ENCODE measurements at regions not wholly inside any gene's neighbourhood (a gene's known extent, or its start where the extent isn't known, plus 50 kb on each side); places are given as distances from the start of the nearest gene placed in this dataset.

- Histone ChIP-seq H3K36me3 (ENCODE audit: control insufficient read depth in 2 of 2, extremely low read depth in 1 of 2, insufficient read depth in 2 of 2, low read length in 2 of 2) (no peaks in the 10 kb centered on the region), H3K4me3 (replicated peaks in 1 of 3; ENCODE audit: insufficient read depth in 1 of 3, low read depth in 1 of 3, low read length in 3 of 3) (no peak overlapping the region), H3K9me1 (replicated peaks; ENCODE audit: control insufficient read depth, extremely low read depth, insufficient read depth, low read length) (no peaks in the 10 kb centered on the region), H3K9me3 (replicated peaks; ENCODE audit: control insufficient read depth, insufficient read depth, low read length) (no peaks in the 10 kb centered on the region), H3K79me2 (ENCODE audit: control insufficient read depth, insufficient read depth, low read length) (no peaks in the 10 kb centered on the region), H3K27me3 (ENCODE audit: control insufficient read depth in 2 of 2, insufficient read depth in 2 of 2, low read length in 2 of 2) (no peaks in the 10 kb centered on the region), H3K4me2 (ENCODE audit: insufficient read depth, low read length) (no peak overlapping the region), H3K27ac (ENCODE audit: insufficient read depth, low read depth, low read length) (no peak overlapping the region), H2AFZ (ENCODE audit: low read depth, low read length) (no peak overlapping the region), H4K20me1 (replicated peaks; ENCODE audit: control insufficient read depth, extremely low read depth, insufficient read depth, low read length) (no peaks in the 10 kb centered on the region), H3K9ac (replicated peaks; ENCODE audit: extremely low read depth, insufficient read depth, low read length) (no peak overlapping the region), H3K4me1 (ENCODE audit: control insufficient read depth, extremely low read depth, insufficient read depth, low read length) (peaks cover 4% of the 10 kb centered on the region)
- no peak for FAIRE-seq
- intact Hi-C loops (cut with micrococcal nuclease): no loop called here
- dilution Hi-C loops (cut with MboI; ENCODE audit: extremely low pct_ligation_motif_present, low sequenced_read_pairs): no loop called here
- no TSS peak for BruUV-seq (replicated peaks)
- DNase-seq (ENCODE audit: low read depth, low spot score): no peak
- POLR2A ChIA-PET: no interaction called here
- CTCF ChIA-PET: interaction anchor here (1.1 to 2.0 kb wide), 8 partner anchors 8 to 217 kb away, joined by 3 to 9 read pairs (median 5); partner anchors contain the start of gene NEDD4L
- TF ChIP-seq EZH2 (IDR thresholded peaks at IDR 0.05; ENCODE audit: borderline replicate concordance, low read depth, low read length, severe bottlenecking) (no peak), CTCF (IDR thresholded peaks at IDR 0.05; ENCODE audit: extremely low read depth in 1 of 2, insufficient read depth in 1 of 2, low read depth in 1 of 2, low read length in 2 of 2) (no peak), JUN (IDR thresholded peaks at IDR 0.05; ENCODE audit: borderline replicate concordance, insufficient read depth, insufficient read length, low read depth) (no peak), POLR2A (IDR thresholded peaks at IDR 0.05; ENCODE audit: low read depth, low read length) (no peak), MYC (IDR thresholded peaks at IDR 0.05; ENCODE audit: low read depth, low read length) (no peak), POLR2AphosphoS5 (IDR thresholded peaks at IDR 0.05; ENCODE audit: insufficient read depth, low read depth, low read length) (no peak), FOS (IDR thresholded peaks at IDR 0.05; ENCODE audit: borderline replicate concordance, insufficient read depth, low read length) (no peak), GATA2 (IDR thresholded peaks at IDR 0.05; ENCODE audit: insufficient read depth, insufficient read length, low read depth, low read length) (no peak)
- TF ChIP-seq, protein P1, sequence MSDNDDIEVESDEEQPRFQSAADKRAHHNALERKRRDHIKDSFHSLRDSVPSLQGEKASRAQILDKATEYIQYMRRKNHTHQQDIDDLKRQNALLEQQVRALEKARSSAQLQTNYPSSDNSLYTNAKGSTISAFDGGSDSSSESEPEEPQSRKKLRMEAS (IDR thresholded peaks at IDR 0.05; ENCODE audit: insufficient read depth, insufficient read length): no peak
Observed at GRCh38 chr18:57904535-57904934, 101.4 kb upstream of the ATP8B1 start.

Measured in endothelial cell of umbilical vein (primary cell).